Medulla oblongata (tissue), 1 donor: ENCODE measurements at regions not wholly inside any gene's neighbourhood (a gene's known extent, or its start where the extent isn't known, plus 50 kb on each side); places are given as distances from the start of the nearest gene placed in this dataset.
"Not testable (repeated sequence)": the region's sequence is repeated elsewhere in the genome, so short reads cannot be mapped to it uniquely, and the experiment has no call there.

Source experiments
- DNase-seq: peaks from one replicate; pipeline ENCODE4 v3.0.0-alpha.2; 2015; ENCODE audit errors: extremely low spot score

DNA sequence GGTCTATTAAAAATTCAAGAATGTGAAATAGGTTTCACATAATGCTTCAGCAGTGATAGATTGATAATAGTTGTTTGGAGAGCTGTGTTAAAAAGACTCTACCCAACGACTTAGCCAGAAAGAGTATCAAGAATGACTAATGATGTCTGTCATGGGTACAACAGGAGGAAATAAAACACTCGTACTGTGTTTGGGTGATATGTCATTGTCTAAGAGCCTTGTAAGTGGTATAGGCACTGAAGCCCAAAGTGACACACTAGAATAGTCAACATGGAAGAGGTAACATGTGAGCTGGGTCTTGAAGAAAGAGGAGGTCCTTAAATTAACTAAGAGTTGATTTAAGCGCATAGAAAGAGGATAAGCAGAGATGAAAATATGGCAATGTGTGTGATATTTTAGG, 471.8 kb upstream of the MAN1A1 start:
- DNase-seq = no peak

DNA sequence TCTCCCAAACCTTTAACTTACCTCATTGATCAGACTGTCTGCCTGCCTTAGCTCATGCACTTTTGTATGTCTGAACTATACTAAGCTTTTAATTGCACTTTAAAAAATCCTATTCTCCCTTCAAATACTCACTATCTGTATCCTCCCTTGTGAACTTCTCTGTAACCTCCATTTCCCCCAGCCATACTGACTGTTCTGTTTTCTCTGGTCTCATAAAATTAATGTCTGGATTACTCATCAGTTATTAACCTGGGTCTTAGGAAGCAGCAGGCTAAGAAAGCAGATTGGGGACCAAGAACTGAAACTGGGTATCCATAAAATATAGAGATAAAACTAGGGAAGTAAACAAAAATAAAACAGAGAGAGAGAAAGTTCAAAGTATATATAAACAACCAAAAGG, 469.3 kb upstream of the MAN1A1 start:
- no peak for DNase-seq

DNA sequence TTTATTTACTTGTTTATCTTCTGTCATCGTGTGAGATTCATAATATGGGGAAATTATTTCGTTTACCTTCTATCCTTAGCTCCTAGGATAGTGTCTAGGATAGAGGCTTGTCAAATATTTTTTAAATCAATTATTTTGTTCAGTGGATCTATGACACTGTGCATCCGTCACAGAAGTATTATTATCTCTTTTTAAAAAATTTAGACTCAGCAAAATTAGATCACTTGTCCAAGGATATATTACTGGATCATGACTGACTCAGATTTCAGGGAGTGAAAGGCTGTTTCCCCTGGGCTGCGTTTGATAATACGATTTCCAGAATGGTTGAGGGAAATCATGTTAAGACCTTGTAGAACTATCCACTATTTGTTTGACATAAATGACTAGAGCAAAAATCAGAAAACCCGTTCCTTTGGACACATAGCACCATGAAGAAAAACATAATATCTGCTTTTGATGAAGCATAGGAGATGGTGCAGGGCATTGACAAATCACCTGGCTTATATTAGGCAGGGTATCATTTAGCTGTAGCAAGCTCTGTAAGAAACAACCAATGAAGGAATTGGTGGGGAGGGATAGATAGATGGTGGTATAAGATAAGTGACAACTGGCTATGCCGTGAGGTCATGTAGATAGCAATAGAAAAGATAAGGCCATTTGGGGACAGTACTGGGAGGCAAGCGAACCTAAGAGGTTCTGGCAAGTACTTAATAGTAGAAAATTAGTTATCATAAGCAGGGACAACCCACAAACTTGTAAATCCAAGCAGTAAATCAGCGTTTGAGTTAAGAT, 465.2 kb upstream of the MAN1A1 start:
- no peak for DNase-seq

DNA sequence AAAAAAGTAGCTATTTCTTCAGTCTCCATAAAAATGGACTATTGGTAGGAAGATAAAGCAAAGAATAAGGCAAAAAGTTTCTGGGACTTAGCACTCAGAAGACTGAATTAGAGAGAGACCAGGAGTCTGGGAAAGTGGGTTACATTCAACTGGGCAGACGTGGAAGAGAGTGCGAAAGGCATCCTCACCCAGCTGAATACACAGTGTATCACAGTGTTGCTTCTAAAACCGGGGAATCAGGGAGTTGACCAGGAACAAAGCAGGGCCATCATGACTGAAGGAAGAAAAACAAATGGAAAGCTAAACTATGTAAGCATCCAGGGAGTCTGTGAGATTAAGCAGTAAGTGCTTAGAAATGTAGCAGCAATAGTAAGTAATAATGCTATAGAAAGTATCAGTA, 452.9 kb upstream of the MAN1A1 start:
- DNase-seq = no peak

DNA sequence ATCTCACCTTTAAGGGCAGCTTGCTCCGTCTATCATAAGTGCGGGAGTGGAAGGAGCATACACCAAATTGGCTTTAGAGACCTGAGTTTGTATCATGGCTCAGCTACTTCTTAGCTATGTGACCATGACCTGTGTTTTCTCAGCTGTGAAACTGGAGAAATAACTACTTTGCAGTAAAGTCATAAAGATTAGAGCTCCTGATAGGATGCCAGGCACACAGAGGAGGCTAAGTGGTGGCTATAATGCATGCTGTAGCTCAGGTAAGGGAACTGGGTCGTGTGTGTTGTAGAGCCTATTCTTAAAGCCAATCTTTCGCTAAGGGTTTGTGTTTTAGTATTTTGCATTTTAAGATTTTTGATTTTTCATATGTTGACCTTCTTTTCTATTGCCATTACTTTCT, 451.5 kb upstream of the MAN1A1 start:
- no peak for DNase-seq

DNA sequence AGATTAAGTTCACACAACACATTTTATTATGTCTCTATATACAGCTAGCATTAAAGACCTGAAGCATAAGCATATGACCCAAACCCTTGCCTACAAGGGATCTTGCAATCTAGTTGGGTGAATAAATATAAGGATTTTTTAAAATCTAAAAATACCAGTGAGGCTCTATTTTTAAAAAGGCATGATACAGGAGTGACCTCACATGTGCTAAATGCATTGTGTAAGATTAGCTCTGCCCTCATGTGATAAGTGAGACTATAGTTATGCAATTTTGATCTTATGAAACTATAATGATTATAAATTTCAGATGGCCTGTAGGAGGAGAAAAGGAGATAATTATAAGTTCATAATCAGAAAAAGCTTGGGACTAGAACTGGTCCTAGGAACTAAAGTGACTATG, 451.0 kb upstream of the MAN1A1 start:
- no peak for DNase-seq

DNA sequence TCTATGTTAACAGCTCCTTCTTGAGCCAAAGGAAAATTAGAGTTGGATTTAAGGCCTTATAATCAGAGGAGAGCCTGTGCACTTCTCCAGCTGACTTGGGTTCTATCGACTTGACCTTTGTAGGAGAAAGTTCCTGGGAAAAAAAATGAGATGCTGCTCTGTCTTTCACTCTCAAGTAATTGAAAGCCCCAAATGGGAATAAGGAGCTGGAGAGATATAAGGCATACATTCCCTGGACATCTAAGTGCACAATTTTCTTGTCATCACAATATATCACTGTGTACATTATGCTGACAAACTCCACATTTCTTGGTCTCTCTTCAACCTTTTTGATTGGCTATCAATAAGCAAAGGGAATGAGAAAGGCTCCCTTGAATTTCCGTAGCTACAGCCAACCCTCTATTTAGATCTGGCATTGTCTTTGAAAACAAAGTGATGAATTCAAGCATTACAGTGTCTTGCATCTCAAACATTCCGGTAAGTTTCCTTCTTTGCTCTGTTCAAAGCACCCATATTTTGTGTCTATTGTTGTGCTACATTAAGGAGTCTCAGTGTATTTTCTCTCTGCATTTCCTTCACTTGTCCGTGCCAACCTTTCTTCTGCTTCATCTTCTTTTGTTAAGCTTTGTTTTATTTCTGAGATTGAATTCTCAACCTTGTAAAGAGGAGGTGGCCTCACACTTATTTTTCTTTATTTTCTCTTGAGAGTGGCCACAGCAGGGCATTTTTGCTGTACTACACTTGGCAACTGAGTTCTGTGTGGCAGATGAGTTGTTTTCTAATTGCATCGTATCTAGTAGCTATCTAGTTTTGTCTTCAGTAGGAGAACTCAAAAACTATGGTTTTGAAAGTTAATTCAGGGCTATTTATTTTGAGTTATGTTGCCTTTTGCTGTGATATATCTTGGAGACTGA, 450.3 kb upstream of the MAN1A1 start:
- no peak for DNase-seq

DNA sequence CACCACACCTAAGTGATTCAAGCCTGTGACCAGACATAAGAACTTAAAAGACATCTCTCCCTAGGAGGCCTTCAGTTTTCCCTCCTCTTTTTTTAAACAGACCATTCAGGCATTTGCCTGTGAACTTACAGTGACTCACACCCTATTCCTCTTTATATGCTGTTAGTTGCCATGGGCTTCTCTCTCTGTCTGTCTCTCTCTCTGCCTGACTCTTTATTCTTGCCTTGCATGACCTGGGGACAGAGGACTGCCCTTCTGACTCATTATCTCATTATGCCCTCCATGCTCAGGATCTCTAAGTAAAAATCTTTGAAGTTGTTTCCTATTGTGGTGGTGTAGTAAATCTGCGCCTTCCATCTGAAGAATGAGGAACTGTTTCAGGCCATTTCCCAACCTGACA, 442.2 kb upstream of the MAN1A1 start:
- no peak for DNase-seq

DNA sequence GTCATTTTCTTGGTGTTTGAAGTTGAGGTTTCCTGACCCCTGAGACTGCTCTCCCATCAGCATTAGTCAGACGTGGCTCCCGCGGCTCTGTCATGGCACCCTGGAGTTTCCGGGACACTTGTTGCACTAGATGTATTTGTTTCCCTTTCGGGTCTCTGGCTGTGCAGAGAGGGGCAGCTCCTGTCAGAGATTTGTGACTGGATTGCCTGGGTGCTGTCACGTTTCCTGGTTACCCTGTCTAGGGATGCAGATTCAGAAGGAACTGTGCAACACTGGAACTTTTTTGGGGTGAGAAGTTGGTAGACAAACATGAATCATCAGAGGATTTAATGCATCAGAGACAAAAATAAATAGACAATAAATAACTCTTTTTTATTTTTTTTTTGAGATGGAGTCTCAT, 431.8 kb upstream of the MAN1A1 start:
- DNase-seq = no peak

DNA sequence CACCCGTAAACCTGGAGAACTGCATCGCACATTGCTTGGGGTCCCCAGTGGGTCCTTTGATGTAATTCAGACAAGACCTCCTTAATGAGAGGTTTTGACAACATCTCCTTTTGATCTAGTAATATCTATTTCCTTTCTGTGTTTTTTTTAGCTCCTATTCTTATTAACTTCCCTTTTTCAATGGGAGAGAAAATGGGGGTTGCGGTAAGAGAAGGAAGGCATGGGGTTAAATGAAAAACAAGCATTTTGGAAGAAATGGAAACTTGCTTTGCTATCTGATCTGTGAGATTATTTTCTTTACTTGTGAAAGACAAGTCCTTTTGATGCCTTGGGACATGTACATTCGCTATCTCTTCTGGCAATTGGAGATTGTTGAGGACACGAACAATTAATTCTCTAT, 418.6 kb upstream of the MAN1A1 start:
- DNase-seq = no peak

DNA sequence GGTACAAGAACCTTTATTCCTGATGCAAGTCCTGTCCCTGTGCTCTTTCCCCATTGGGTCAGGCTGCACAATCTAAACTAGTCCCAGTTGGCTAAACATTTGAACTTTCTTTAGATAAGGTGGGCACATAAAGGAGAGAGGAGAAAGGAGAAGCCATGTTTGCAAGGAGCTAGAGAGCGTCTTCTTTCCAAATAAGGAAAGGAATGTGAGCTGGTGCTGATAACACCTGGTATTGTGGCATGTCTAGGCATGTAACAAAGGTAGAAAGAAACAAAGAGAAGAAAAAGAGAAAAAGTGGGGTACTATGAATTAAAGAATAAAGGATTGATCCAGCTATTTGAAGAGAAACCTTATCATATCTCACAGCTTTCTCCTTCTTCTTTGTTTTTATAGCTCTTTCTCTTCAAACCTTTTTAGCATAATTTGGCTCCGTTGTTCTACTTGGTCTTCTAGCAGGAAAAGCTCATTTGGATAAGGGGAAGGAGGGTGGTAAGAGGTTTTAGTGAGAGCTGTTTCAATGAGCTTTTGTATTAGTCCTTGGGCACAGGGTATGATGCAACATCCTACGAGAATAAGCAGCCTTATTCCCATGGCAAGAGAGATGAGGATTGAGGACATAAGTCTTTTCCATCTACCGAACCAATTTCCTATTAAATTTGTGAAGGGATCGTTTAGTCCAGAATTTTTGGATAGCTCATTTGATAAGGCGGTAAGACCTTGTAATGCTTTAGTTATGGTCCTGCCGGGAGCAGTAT, 415.5 kb upstream of the MAN1A1 start:
- DNase-seq = no peak

DNA sequence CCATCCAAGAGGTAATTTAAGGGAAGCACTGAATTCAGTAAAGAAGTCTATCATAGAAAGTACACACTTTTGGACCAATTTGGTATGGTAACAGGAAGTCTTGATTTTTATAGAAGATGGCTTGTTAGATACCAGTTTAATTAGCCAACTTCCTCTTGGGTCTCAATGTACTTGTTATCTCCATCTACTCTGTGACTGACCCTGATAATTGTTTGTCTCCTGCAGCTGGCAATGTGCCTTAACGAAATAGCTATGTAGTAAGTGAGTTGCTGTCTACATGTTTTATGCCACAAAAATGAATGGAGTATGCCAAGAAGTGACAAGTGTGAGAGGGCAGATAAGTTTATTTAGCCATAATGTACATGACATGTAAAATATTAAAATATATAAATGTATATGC, 410.5 kb upstream of the MAN1A1 start:
- no peak for DNase-seq

DNA sequence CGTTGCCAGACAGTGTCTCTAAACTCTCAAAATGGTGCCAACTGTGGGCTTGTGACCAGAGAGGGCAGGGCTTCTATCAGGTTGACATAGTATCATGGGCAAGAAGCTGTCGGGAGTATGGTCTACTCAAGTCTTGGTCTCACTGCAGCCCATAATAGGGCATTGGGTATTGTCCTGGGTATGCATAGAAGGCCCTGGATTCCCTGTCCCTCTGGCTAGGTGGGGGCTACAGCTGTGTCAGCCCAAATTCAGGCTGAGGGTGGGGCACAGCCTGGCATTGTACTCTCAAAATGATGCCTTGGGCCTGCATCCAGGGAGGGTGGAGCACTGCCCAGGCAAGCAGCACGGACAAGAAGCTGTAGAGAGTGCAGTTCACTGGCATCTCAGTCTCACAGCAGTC, 408.8 kb upstream of the MAN1A1 start:
- DNase-seq = no peak

DNA sequence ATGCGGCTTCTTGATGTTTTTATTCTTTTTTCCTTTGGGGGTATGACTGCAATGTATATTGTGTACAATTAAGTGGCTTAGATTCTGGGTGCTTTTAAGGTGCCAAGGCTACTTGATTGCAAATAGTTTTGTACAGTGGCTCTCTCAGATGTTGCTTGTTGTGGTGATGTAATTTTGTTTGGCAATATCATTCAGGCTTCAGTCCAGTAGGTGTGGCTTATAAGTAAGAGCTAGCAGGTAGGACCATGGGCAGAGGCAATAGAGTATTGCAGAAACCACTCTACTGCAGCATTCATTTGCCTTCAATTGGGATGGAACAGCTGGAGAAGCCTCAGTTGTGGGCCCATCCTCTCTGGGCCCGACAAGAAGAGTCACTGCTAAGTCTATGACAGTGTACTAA, 407.9 kb upstream of the MAN1A1 start:
- DNase-seq = no peak

DNA sequence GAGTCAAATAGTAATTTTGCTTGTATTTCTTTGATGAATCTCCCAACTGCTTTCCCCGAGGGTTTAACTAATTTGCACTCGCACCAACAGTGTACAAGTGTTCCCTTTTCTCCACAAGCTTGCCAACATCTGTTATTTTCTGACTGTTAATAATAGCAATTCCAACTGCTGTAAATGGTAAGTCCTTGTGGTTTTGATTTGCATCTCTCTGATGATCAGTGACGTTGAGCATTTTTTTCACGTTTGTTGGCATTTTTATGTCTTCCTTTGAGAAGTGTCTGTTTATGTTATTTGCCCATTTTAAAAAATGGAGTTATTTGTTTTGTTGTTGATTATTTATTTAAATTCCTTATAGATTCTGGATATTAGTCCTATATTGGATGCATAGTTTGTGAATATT, 399.8 kb upstream of the MAN1A1 start:
- DNase-seq = no peak

DNA sequence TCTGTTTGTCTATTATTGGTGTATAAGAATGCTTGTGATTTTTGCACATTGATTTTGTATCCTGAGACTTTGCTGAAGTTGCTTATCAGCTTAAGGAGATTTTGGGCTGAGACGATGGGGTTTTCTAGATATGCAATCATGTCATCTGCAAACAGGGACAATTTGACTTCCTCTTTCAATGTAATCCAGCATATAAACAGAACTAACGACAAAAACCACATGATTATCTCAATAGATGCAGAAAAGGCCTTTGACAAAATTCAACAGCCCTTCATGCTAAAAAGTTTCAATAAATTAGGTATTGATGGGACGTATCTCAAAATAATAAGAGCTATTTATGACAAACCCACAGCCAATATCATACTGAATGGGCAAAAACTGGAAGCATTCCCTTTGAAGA, 399.0 kb upstream of the MAN1A1 start:
- not testable (repeated sequence) for DNase-seq

DNA sequence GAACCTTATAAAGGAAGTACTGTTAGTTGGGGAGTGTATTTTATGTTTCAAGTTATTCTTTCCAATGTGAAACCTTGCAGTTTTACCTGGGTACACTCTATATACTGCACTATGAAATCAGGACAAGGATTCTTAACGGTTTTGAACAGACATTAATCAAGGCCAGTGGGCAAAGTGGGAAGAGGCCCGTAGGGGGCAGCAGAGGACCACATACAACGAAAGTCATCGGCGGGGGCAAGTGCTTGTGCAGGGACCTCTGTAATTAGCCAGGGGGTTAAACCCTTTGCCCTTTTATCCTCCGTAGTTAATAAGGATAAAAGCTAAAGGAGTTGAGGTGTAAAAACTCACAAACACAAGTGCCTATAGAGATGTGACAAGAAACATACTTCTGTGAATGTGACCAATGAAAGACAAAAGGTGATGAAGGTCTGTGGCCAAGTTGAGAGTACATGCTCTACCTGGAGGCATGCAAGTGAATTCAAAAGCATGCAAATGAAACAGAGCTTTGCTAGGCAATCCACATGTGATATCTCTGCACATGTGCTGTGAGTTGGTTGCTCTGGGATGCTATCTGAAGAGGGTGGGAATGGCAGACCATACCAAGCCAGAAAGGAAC, 392.7 kb upstream of the MAN1A1 start:
- DNase-seq = peak; percentile 59

DNA sequence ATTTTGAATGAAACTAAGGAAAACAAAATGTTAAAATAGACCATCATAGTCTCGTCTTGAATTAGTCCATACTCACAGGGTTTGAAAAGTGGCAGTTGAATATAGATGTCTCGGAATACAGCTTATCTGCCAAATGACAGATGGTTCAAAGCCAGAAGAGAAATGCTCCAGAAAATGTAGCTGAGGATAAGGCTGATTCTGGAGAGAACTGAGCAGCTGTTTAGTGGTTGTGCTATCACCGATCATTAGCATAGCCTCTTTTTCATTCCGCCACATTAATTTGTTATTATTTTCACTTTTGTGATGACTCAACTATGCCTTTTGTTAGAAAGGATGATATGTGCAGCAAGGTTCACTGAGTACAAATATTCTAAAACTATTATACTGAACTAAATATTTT, 390.2 kb upstream of the MAN1A1 start:
- no peak for DNase-seq

DNA sequence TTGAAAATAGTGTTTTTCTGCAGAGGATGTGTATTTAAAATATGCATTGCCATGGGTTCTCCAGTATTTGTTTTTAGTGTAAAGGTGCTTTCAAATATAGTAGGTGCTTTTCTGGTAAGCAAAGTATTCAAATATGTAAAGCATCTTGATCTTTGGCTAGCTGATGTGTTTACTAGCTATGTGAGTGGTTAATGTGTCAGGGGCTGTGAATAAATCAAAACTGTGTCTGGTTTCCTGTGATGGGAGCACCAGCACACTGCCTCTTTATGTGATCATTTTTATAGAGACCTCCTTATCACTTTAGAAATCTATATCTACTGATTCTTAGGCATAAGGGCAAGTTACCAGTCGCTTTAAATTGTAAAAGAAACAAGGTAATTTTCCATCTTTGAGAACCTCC, 388.9 kb upstream of the MAN1A1 start:
- DNase-seq = no peak

DNA sequence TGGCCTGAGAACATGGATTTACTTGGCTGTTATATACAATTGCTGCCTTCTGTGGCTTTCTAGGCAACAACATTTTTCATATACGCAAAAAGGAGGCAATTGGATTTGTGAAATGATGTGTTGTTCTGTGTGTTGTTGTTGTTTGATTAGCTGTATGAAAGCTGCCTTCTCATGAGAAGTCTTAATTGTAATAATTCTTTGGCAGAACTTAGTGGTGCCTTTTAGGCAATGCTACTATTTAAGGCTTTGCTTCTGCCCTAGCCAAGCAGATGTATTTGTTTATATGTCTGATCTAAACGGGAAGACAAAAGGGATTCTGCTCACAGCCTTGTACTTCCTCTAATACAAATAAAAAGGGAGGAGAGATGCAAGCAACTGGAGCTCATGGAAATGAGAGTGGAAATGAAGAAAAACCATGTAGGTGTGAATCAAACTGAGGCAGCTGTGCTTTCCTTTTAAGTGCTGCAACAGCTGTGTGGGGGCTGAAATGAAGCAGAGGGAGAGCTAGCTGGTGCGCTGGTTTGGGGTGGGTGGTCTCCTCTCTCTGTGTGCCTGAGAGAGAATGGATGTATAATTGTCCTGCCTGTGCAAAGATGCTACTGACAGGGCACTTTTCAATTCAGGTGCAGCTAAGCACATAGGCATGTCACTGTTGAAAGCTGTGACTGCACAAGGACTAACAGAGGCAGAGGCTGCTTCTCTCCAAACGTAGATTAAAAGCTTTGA, 386.9 kb upstream of the MAN1A1 start:
- no peak for DNase-seq

DNA sequence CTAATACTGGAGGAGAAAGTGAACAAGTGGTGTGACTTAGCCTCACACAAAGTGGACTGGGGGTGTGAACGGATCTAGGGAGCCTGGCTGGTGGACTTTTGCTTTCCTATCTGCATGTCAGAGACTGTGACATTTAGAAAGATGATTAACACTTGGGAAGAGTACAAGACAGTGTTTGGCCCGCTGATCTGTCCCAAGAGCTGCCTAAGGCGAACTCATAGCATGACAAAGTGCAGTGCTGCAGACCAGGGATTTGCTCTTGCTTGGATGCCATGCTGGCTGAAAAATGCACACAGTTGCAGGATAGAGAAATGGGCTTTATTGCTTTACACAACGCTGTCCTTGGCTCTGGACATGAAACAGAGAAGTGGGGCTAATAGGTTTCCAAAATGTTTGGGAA, 386.0 kb upstream of the MAN1A1 start:
- no peak for DNase-seq
